HG03103 (cell line): ENCODE measurements at regions not wholly inside any gene's neighbourhood (a gene's known extent, or its start where the extent isn't known, plus 50 kb on each side); places are given as distances from the start of the nearest gene placed in this dataset.

Experiments used
- ATAC-seq: cut with Tn5 transposase; IDR thresholded peaks from one replicate; pipeline ENCODE4 v1.9.1; 2021; ENCODE audit warnings: low read depth; ENCODE audit not compliant: unreplicated experiment

GRCh38 chr2:65807942-65808341, 375.5 kb upstream of the SPRED2 start:
- ATAC-seq, result no peak

- ATAC-seq, result no peak
Observed at GRCh38 chr2:65804777-65805176, 372.4 kb upstream of the SPRED2 start.

DNA sequence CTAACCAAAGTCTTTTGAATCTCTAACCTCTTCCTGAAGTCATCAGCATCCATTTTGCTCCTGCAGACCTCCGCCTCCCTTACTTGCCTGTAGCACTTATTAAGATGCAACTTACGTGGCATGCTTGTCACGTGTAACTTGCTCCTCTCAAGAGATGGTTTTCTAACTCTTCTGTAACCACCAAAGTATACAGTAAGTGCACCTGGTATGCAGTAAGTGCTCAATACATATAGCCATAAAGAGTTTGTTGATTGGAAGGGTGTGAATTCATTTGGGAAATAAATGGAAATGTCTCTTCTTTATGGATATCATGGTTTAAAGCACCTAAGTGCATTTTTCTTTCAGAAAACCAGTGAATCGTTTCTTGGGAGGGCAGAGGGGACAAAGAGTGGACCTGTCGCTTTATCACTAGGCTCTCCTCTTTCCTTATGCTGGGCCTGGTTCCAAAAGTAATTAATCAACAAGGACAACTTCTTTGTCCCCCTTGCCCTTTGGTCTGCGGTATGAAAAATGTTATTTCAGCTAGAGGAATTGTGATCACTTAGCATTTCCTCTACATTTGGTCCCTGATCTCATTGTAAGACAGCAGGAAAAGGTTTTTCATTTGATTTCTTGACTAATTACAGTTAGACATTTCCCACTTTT, 370.0 kb upstream of the SPRED2 start:
- no peak for ATAC-seq

DNA sequence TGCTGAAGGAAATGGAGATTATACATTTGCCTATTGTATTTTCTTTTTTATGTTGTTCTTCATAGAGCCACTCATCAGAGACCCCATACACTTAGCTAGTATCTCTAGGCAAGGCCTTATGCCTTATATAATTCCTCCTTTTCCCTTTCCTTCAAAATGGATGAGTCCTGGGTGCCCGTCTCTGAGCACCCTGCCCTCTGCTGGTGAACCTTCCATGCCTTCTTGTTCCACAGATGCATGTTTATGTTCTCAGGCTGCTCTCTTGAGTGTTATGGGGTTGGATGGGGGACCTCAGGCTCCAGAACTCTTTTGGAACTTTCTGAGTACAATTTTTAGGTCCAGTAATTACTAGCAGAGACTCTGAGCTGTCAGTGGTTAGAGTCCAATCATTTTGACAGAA, 368.6 kb upstream of the SPRED2 start:
- ATAC-seq, result no peak

DNA sequence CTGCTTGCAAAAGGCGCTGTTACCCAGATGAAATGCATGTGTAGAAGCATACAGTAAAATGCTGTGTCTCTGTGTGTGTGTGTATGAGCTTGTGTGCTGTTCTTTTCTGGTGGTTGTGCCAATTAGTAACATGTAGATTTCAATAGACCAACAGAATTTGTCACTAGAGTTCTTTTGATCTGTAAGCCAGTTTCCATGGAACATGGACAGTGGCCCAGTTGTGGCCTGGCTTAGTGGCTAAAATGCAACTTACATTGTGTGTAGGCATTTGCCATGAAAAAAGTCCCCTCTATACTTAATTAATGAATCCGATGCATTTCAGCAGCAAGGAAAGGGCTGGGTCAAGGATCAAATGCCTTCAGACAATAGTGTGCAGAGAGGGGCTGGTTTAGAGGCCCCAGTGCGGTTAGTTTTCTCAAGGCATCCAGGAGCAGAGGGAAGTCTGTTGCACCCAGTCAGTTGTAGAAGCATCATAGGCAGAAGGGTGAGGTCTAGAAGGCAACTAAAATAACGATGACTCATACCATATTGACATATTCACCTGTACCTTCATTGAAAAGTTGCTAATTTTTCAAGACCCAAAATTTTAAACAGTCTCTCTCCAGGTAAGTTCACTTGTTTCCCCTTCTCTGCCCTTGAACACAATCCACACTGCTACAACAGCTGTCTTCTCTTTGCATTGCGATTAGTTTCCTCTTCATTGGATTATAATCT, 366.9 kb upstream of the SPRED2 start:
- no peak for ATAC-seq

DNA sequence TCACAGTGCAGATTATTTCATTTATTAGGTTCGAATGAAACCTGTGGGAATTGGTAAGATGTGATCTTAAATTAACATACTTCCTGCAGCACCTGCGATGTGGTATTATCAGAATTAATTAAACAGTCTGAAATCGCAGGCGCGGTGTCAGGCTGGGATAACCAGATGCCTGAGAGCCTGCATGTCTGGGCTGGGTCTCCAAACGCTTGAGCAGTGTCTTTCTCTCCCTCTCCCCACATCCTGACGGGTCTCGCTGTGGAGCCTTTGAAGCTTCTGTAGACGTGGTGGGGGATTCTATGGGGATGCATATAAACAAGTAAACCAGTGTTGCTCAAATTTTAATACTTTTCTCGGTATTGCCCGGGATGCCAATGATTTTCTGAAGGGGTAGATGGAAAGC, 366.2 kb upstream of the SPRED2 start:
- ATAC-seq, result no peak

DNA sequence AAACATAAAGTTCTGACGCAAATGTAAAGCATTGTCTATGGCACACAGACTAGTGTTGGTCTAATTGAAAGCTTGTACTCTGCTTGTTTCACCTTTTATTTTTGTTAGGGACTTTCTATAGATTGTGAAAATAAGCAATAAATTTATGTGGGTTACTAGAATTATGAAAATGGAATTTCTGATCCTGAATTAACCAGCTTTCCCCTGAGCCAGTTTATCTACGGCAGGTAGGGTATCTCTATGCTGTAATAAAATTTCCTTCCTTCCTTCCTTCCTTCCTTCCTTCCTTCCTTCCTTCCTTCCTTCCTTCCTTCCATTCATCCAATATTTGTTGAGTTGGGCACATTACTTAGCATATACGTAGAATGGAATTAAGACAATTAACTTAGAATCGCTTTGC, 362.6 kb upstream of the SPRED2 start:
- ATAC-seq, result no peak

DNA sequence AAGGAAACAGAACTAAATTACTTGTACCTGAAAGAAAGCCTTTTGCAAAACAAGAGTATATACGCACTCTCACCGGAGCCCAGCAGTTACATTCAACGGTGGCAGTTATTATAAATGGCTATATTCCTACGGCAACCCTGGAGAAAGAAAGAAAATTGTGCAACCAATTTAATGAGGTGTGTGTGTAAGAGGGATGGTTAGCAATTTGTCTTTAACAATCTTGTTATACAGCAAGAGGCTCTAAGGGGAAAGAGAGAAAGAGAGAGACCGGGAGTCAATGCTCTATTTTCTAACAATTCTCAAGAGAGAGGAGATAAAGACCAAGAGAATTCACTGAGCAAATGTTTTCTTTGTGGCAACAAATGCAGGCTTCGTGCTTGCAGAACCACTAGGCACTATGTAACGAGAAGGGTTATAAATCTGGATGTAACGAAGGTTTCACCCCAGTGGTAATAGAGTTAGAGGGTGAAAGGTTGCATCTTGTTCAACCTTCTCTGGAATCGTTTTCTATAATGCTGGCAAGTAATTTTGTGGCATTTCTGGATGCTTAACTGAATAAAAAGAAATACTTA, 359.1 kb upstream of the SPRED2 start:
- ATAC-seq, result no peak

- ATAC-seq, result no peak
Observed at GRCh38 chr2:65790676-65790935, 358.2 kb upstream of the SPRED2 start.

GRCh38 chr2:65789923-65790675, 357.7 kb upstream of the SPRED2 start:
- ATAC-seq, result no peak

DNA sequence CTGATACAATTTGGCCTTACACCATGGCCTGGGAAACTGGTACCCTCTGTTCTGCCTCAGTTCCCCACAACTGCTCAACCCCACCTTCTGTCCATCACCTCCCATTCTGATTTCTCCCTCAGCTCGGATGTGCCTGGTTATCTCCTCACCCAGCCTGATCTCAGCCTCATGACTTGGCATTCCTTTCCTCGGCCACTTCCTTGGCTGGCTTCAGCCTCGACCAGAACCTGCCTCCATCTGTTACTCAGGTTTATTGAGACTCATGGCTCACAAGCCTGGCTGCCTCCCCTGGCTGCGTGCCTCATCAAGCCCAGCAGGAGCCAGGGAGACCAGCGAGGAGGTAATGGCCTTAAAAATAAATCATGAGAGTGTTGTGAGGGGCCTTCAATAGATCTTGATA, 356.2 kb upstream of the SPRED2 start:
- ATAC-seq, result no peak

- ATAC-seq, result no peak
Observed at GRCh38 chr2:65786765-65787164, 354.4 kb upstream of the SPRED2 start.

DNA sequence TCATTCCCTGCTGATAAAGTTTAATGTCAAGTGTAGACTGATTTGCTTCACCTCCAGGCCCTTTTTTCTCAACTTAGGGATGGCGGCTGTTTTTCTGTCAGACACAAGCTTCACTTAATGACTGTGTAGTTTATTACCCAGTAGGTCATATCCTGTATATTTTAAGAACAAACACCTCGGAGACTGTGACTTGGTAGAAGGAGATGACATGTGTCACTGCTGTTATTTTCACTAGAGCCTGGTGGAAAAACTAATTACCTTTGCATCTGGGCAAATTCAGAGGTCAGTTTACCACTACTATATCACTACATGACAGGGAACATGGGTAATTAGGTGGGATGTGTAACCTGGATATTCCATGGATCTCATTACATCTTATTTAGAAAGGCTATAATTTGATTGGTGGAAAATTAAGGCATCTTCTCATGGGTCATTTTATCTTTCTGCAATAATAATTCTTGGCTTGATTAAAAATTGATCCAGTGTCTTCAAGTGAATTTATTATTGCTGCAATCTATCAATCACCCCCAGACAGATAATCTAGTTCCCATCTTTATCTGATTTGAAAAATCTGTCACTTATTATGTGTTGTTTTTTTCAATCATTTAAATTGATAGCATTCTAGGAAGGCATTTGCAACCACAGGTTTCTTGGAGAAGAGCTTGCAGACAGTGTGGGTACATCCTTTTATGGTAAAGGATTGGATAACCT, 353.8 kb upstream of the SPRED2 start:
- no peak for ATAC-seq

- ATAC-seq, result no peak
Observed at GRCh38 chr2:65782996-65783650, 350.7 kb upstream of the SPRED2 start.

- ATAC-seq, result no peak
Observed at GRCh38 chr2:65782186-65782585, 349.8 kb upstream of the SPRED2 start.

GRCh38 chr2:65781756-65782155, 349.4 kb upstream of the SPRED2 start:
- no peak for ATAC-seq

DNA sequence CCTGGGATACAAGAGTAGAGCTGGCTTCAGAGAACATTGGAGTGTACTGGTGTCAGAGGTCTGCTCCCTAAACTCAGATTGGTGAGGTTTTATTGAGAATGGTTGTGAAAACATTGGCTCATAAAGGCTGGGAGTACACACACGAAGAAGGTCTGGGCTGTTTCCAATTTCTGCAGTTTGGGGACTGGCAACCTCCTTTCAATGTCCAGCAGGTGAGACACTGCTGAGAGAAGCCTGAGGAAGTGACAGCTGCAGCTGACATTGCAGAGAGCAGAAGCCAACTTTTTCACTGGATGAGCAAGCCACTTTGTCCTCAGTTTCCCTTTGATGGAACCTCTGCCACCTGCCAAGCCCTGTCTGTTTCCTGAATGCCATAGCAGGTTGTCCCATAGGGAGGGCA, 346.6 kb upstream of the SPRED2 start:
- ATAC-seq, result no peak

GRCh38 chr2:65778137-65778536, 345.7 kb upstream of the SPRED2 start:
- no peak for ATAC-seq

GRCh38 chr2:65775839-65776238, 343.4 kb upstream of the SPRED2 start:
- no peak for ATAC-seq

DNA sequence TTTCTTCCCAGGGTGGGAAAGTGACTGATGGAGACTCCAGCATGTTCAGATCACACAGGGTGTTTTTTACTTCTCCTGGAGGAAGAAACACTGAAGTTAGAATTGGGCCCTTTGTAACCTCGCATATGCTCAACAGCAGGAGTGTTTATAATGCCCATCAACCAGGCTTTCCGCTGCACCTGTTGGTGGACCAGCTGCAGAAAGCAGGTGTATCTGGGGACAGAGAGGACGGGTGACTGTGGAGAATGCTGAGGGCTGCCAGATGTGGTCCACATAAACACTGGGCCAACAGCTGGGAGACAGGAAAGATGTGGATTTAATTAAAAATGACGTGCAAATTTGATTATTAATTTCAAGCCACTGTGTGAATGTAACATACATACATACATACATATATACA, 335.5 kb upstream of the SPRED2 start:
- no peak for ATAC-seq
